GM19025 (cell line): ENCODE measurements at regions not wholly inside any gene's neighbourhood (a gene's known extent, or its start where the extent isn't known, plus 50 kb on each side); places are given as distances from the start of the nearest gene placed in this dataset.
A peak's percentile ranks its signal among the peaks of the same experiment; 100 is the strongest.
"Not testable (repeated sequence)": the region's sequence is repeated elsewhere in the genome, so short reads cannot be mapped to it uniquely, and the experiment has no call there.

ENCODE experiments used
- ATAC-seq: cut with Tn5 transposase; IDR thresholded peaks from one replicate; pipeline ENCODE4 v1.9.1; 2021; ENCODE audit warnings: mild to moderate bottlenecking, low read depth, moderate library complexity; ENCODE audit not compliant: unreplicated experiment

GRCh38 chr11:103709371-103709770, 327.1 kb upstream of the DDI1 start:
- ATAC-seq = peak; percentile 58

DNA sequence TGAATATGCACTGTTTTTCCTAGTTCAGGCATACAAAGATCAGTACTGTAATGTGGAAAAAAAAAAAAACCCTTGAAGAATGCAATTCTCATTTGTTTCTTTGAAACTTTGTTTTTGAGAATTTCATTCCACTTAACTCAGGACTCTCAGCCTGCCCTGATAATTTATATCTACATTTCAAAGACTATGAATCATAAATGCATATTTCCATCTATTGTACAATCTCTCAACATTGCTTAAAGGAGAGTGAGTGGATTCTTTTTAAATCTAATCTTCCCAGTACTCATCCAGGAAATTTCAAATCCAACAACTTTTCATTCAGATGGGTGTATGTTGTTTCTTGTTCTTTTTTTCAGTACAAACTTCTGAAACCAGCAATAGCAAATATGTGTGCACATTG, 322.2 kb upstream of the DDI1 start:
- ATAC-seq = no peak

GRCh38 chr11:103716363-103716762, 320.1 kb upstream of the DDI1 start:
- no peak for ATAC-seq

DNA sequence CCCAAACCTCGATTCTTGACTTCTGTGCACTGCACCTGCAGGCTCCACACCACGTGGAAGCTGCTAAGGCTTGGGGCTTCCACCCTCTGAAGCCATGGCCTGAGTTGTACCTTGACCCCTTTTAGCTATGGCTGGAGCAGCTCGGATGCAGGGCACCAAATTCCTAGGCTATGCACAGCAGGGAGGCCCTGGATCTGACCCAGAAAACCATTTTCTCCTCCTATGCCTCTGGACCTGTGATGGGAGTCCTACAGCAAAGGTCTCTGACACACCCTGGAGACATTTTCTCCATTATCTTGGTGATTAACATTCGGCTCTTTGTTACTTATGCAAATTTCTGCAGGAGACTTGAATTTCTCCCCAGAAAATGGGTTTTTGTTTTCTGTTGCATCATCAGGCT, 309.2 kb upstream of the DDI1 start:
- no peak for ATAC-seq

GRCh38 chr11:103729617-103730016, 306.8 kb upstream of the DDI1 start:
- no peak for ATAC-seq

DNA sequence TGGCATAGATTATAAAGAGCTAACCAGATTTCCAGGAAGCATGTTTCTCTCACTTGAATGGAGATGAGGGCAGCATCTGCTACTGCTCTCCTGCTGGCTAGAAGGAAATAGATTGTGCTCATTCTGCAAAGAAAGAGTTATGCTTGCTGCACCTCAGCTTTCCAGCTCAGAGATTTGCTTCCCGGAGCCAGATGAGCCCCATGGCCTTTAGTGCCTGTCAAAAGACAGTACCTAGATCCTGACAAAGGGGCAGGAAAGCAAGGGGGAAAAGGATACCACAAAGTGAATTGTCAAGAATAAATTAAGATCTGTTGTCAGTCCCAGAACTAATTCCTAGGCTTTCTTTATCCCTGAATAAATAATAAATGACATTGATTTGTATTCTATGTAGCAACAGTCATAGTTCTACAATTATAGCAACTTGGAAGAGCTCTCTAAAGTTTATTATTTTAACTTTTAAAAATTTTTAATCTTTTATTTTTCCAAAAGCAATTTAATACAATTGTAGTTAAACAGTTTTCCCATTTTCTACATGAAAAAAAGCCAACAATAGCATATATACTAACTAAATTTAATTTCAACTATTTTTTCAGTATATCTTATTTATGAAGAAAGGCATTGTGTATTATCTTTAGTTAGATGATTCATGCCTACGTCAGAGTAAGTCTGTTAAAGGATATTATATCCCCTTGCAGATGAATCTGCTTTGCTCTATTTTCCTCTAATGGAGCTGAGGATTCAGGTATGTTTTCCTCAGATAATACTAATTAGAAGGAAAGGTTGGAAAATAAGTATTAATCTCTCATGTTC, 306.1 kb upstream of the DDI1 start:
- ATAC-seq = no peak

GRCh38 chr11:103731670-103732069, 304.8 kb upstream of the DDI1 start:
- ATAC-seq = no peak

DNA sequence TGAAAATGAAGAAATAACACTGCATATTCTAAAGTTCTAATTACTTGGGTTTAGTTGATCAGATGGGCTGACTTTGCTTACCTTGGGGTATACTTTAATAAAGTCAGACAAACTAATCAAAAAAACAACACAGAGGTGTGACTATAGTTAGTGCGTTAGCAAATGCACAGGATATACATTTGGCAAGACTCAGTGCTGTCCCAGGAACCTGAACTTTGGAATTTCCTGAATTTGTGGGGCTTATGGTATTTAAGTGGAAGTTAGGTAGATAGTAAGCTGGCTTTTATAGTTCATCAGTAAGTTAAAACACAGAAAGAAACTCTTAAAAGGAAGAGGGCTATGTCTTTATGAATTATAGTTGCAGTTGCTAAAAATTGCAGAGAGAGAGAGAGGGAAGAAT, 302.6 kb upstream of the DDI1 start:
- ATAC-seq = no peak

DNA sequence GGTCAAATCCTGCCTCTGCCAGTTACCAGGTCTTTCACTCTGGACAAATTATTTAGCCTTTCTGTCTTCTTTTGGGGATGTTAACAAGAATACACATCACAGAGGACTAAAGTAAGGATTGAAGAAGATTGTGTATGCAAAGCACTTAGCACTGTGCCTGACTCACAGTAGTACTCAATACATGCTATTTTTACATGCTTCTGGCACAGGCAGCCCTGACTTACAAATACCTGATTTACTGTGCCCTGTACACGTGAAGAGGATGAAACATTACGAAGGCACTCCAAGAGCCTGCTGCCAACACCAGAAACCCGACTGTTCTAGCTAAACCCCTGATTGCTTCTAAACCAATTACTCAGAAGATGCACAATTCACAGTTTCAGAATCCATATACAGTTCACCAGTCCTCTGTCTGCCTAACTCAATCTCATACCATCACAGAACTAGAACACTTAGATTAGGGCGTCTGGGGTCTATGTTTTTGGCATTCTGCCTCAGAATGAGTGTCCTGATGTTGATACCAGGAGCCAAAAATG, 300.9 kb upstream of the DDI1 start:
- no peak for ATAC-seq

DNA sequence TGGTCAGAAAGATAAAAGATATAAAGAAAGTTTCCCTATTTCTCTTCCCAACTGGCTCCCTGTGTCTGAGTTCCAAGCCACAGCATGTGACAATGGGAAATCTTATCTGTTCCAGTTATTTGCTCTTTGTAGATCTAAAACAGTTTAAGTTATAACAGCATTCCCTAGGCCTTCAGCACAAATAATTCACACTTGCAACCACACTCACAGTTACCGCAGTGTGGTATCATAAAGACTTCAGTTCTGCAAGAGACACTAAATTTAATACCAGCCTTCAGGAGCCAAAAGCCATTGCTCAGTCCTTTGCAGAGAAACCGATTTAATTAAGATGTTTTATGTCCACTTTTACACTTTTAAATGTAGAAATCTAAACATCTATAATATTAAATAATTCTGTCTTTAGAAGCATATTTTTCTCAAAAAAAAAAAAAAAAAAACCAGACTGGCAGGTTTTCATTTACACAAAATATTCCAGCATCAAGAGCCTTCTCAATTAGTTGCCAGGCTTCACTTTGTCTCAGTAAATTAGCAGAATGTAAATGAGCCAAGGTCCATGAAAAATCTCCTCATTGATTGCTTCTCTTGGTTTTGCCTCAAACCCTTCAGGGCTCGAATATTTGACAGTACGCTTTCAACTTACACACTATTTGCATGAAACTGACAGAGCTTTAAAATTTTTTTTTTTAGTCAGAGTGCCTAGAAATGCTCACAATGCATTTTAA, 300.0 kb upstream of the DDI1 start:
- ATAC-seq = no peak

- no peak for ATAC-seq
Observed at GRCh38 chr11:103737037-103737622, 299.3 kb upstream of the DDI1 start.

GRCh38 chr11:103737747-103738146, 298.7 kb upstream of the DDI1 start:
- no peak for ATAC-seq

GRCh38 chr11:103739074-103739796, 297.2 kb upstream of the DDI1 start:
- not testable (repeated sequence) for ATAC-seq

DNA sequence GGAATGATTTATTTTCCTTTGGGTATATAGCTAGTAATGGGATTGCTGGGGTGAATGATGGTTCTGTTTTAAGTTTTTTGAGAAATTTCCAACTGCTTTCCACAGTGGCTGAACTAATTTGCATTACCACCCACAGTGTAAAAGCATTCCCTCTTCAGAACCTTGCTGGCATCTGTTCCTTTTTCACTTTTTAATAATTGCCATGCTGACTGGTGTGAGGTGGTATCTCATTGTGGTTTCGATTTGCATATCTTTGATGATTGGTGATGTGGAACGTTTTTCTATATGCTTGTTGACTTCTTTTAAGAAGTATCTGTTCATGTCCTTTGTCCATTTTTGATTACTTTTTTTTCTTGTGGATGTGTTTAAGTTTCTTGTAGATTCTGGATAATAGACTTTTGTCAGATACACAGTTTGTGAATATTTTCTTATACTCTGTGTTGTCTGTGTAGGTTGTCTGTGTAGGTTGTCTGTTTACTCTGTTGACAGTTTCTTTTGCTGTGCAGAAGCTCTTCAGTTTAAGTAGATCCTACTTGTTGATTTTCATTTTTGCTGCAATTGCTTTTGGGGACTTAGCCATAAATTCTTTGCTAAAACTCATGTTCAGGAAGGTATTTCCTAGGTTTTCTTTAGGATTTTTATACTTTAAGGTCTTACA, 291.8 kb upstream of the DDI1 start:
- ATAC-seq = peak; percentile 78

DNA sequence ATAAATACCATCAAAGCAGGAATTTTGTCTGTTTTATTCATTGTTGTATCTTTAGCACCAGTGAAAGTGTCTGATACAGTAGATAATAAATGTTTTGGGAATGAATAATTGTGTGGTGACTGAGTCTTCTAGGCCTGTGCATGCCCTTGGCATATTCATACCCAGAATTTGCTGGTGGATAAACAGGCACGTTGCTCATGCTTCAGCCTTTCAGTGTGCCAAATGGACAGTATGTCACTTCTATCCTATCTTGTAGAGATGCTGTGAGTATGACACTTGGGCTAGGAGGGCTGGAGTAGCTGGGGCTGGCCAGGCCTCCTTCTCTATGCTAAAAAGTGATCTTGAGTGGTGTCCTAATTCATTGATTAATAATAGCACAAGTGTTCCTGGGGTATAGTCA, 287.3 kb upstream of the DDI1 start:
- no peak for ATAC-seq

- ATAC-seq = no peak
Observed at GRCh38 chr11:103768816-103769215, 267.6 kb upstream of the DDI1 start.

GRCh38 chr11:103773059-103773458, 263.4 kb upstream of the DDI1 start:
- ATAC-seq = no peak

GRCh38 chr11:103773537-103773936, 262.9 kb upstream of the DDI1 start:
- no peak for ATAC-seq

DNA sequence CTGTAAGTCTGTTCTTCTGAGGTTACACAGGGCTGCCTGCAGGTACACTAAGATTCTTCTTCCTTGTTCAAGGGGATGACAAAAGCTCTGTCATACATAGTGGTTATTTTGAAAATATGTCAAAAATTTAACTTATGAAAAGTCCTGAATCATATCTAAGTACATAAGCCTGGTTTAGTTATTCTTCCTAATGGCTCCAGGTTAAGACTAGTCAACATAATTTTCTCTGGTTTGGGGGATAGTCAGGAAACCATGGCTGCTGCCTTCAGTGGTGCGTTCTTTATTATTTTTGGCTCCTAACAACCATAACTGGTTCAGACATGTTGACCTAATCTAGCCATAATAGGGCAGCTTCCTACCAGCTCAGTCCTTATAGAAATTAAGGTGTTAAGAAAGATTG, 257.4 kb upstream of the DDI1 start:
- ATAC-seq = no peak

DNA sequence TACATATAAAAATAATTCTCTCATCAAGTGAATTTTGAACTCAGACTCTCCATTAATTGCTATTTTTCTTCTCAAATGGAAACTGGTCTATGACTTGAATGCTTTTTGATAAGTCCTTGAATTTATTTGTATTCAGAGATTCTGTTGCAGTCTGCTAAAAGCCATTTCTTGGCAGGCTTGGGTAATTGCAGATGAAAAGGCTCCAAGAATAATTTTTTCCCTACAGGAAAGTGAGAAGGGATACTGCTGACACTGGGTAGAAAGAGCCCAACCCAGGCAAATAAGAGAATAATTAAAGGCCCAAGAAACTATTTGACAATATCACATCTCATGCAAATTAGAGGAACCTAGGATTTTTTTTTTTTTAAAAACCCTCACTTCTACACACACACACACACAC, 246.5 kb upstream of the DDI1 start:
- no peak for ATAC-seq
